ENCODE measurements at regions not wholly inside any gene's neighbourhood (a gene's known extent, or its start where the extent isn't known, plus 50 kb on each side); places are given as distances from the start of the nearest gene placed in this dataset.

- in situ Hi-C loops (cut with MboI; ENCODE audit: low sequenced_read_pairs, unreplicated experiment): no loop called here
- no peak for DNase-seq (ENCODE audit: low spot score)
- TF ChIP-seq CTCF (IDR thresholded peaks at IDR 0.05; ENCODE audit: borderline replicate concordance, control extremely low read depth, extremely low read depth, insufficient read depth, missing control alignments): no peak
Observed at GRCh38 chr6:141790921-141791320, 341.8 kb upstream of the GJE1 start.

GRCh38 chr6:141788096-141788495, 344.6 kb upstream of the GJE1 start:
- in situ Hi-C loops (cut with MboI; ENCODE audit: low sequenced_read_pairs, unreplicated experiment): no loop called here
- no peak for TF ChIP-seq CTCF (IDR thresholded peaks at IDR 0.05; ENCODE audit: borderline replicate concordance, control extremely low read depth, extremely low read depth, insufficient read depth, missing control alignments)
- no peak for DNase-seq (ENCODE audit: low spot score)

- in situ Hi-C loops (cut with MboI; ENCODE audit: low sequenced_read_pairs, unreplicated experiment): no loop called here
- no peak for TF ChIP-seq CTCF (IDR thresholded peaks at IDR 0.05; ENCODE audit: borderline replicate concordance, control extremely low read depth, extremely low read depth, insufficient read depth, missing control alignments)
- no peak for DNase-seq (ENCODE audit: low spot score)
Observed at GRCh38 chr6:141783585-141783984, 349.1 kb upstream of the GJE1 start.

GRCh38 chr6:141780296-141780695, 352.4 kb upstream of the GJE1 start:
- DNase-seq (ENCODE audit: low spot score): no peak
- TF ChIP-seq CTCF (IDR thresholded peaks at IDR 0.05; ENCODE audit: borderline replicate concordance, control extremely low read depth, extremely low read depth, insufficient read depth, missing control alignments): no peak
- in situ Hi-C loops (cut with MboI; ENCODE audit: low sequenced_read_pairs, unreplicated experiment): no loop called here

GRCh38 chr6:141764388-141764787, 368.3 kb upstream of the GJE1 start:
- in situ Hi-C loops (cut with MboI; ENCODE audit: low sequenced_read_pairs, unreplicated experiment): no loop called here
- no peak for TF ChIP-seq CTCF (IDR thresholded peaks at IDR 0.05; ENCODE audit: borderline replicate concordance, control extremely low read depth, extremely low read depth, insufficient read depth, missing control alignments)
- DNase-seq (ENCODE audit: low spot score): no peak

- no peak for DNase-seq (ENCODE audit: low spot score)
- in situ Hi-C loops (cut with MboI; ENCODE audit: low sequenced_read_pairs, unreplicated experiment): no loop called here
Observed at GRCh38 chr6:141758430-141758829, 374.3 kb upstream of the GJE1 start.

More at GRCh38 chr6:141758430-141758829, 374.3 kb upstream of the GJE1 start:
- no peak for TF ChIP-seq CTCF (IDR thresholded peaks at IDR 0.05; ENCODE audit: borderline replicate concordance, control extremely low read depth, extremely low read depth, insufficient read depth, missing control alignments)
